HG03520 (cell line): ENCODE measurements at regions not wholly inside any gene's neighbourhood (a gene's known extent, or its start where the extent isn't known, plus 50 kb on each side); places are given as distances from the start of the nearest gene placed in this dataset.

ENCODE experiments used
- ATAC-seq: cut with Tn5 transposase; IDR thresholded peaks from one replicate; pipeline ENCODE4 v1.9.1; 2021; ENCODE audit warnings: mild to moderate bottlenecking, moderate library complexity; ENCODE audit not compliant: unreplicated experiment

DNA sequence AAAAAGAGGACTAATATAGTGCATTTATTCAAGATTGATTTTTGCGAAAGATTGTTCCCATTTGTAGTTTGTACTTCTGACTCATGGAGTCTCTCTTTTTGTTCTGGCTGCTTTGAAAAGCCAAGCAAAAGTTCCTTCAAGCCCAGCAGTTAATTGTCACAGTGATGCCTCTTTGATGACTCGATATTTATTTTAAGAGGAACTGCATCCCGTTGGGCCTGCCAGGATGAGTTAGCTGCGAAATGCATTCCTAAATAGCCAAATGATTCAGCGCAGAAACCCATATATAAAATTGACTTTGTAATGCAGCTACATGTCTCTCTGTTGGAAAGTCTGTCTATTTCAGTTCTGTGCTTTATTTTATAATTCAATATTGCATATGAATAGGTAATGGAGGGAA, 295.1 kb downstream of the GBA3 start:
- no peak for ATAC-seq

DNA sequence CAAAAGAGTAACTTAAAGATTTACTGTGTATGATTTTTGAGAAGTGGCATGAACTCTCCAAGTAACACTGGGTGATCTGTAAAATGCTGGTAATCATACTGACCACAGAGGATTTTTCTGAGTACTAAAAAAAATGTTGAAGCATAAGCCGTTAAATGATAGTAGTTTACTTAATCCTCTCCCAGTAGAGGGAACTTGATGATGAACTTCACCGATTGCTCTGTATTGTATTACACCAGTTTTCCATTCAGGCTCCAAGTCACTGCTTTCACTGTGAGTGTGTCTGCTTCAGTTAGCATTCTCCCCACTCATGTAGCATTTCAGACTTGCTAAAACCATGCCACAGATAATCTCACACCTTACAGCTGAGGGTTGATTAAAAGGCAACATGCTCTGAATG, 294.1 kb downstream of the GBA3 start:
- no peak for ATAC-seq

DNA sequence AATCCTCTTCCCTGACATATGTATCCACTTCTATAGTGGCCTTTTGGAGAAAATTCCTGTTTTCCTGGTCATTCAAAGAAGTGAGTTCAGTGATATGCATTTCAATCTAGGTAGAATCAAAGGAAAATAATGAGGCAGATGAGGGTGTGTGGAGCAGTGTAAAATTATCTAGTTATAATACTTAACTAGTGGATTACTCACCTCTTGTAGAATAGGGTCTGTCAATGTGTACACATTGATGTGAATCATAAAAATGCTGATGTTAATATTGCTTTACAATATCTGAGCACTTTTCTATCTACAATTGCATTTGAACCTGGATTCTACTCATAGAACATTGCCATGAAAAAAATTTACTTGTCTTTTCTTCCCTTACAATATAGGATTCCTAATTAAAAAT, 293.5 kb downstream of the GBA3 start:
- ATAC-seq: no peak

DNA sequence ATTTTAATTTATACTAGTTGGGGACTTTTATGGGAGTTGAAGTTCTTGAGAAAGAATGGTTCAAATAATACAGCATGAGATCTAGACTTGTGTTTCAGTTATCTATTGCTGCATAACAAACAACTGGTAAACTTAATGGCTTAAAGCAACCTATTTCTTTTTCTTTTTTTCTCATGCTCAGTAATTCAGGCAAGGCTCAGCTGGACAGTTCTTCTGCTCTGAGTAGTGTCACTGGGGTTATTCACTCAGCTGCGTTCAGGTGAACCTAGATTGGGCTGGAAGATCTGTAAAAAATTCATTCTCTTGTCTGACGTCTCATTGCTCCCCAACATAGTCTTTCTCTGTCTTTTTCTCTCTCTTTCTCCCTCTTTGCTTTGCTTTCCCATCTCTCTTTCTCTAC, 291.7 kb downstream of the GBA3 start:
- ATAC-seq: no peak

DNA sequence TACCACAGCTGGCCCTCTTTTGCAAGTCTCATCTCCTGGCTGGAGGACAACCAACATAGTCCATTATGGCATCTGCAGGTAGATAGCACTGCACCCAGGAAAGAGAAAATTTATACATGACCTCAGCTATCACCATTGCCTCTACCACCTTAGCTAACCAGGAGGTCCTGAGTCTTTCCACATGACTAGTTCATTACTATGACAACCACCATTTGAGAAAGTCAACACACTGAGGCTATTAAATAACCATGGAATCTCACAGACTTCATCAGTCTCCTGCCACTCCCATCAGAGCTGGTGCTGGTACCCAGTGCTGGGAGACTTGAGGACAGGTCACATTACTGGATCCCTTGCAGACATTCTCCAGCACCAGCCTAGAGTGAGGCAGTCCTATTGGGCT, 285.9 kb downstream of the GBA3 start:
- no peak for ATAC-seq

DNA sequence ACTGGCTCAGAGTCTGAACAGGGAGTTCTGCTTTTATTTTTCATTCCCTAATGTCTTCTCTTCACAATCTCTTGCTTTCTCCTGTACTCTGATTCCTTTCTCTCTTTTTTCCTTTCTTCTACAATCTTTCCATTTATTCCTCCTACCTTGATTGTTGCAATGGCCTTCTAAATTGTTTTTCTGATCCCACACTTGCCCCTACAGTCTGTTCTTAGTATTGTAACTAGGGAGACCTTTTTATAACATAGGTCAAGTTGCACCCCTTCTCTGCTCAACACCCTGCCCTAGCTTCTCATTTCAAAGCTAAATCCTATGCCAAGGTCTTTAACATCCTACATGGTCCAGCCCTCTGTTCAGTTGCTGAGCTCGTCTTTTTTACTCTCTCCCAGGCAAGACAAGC, 277.9 kb downstream of the GBA3 start:
- ATAC-seq: no peak

DNA sequence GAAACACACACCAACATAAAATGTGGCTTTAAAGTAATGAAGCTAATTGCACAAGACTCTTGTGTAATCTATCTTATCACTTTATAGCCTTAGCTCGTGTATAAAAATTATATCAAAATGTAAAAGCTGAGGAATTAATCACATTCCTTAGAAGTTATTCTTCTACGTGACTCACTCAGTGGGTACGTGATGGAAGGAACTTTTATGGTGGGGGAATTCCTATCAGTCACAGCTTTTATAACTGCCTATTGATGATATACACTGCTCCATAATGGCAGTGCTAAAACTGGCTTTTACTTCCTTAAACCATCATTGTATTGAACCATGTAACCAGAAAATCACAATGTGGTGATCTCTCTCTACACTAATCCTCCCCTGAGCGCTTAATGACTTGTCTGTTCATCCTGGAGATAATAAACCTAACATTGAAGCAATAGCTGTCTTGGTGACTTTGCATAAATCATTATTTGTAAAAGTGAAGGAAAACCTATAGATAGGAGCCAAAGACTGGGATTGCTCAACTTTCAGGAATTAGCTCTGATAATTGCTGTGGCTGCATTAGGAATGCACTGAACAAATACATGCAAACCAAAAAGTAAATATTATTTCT, 276.7 kb downstream of the GBA3 start:
- no peak for ATAC-seq

DNA sequence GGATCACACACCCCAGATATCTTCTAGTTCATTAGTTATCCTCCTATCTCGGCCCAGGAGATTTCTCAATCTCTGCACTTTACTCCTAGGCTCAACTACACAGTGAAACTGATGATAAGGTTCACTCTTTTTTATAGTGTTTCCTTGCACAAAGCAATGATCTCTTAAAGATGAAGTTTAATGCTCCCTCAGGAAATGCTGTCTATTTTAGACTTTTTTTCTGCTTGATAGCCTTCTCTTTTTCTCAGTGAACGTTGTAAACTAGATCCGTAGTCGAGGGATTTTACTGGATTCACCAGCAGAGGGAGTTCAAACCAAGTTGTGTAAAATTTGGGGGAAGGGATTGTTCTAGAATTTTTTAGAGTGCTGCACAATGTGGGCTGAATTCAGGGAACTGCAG, 269.6 kb downstream of the GBA3 start:
- no peak for ATAC-seq

DNA sequence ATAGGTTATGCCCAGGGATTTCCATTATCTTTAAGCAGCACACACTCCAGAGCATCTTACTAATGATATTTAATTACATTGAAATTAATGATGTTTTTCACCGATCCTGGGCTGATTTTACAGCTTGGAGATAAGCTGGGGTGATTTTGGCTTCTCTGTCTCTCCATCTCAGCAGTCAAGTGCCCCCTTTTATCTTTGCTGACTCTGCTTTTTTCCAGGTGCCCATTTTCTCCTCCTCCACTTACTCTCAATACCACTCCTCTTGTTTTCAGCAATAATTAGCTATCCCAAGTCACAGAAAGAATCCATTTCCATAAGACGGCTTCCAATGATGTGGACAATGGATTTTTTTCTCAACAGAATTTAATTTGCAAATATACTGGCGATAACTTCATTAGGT, 266.7 kb downstream of the GBA3 start:
- no peak for ATAC-seq

DNA sequence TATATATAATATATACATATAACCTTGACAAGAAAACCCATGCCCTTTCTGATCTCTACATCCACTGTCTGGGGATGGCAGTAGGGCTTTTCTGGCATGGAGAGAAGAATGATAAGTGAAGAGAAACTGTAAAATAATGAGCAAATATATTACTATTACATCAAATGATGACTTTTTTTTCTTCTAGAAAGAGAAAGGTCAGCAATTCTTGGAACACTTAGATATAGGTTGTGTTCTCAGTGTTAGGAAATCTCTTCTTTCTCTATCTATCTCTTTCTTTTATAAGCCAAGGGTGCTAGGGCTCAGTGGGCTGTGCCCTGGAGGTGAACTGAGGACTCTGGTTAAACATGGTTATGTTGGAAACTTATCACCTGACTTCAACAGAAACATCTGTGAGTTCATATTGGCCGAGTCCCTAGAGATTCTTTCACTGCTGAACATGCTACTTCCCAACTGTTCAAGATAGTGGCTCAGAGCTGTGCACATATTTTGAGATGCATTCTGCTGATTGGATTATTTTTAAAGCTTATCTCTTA, 265.1 kb downstream of the GBA3 start:
- no peak for ATAC-seq

DNA sequence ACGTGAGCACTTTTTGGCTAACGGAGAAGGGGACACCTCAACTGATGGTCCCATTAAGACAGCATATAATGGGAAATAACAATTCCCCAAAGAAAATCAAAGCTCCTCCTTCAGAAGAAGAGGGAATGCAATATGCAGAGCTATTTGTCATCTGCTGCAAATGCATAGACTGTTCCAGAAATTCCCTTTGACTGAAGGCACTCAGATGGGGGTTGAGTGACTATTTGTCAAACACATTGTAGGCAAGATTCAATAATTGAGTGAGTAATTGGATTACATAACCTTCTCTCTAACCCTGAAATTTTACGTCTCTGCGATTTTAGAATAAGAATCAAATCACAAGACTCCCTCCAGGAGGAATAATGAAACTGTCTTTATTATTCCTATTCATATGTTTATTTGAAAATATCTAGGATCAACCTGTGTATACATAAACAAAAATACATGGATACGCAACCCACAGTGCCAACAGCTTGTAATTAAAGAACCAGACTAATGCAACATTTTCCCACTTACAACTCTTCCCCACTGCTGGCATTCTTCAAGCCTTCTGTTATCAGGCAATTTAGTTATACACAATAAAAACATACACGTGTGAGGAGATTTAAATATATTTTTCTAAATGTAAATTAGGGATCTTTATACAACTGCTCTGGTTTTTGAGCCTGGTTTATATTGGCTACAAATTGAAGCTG, 256.6 kb downstream of the GBA3 start:
- ATAC-seq: no peak

DNA sequence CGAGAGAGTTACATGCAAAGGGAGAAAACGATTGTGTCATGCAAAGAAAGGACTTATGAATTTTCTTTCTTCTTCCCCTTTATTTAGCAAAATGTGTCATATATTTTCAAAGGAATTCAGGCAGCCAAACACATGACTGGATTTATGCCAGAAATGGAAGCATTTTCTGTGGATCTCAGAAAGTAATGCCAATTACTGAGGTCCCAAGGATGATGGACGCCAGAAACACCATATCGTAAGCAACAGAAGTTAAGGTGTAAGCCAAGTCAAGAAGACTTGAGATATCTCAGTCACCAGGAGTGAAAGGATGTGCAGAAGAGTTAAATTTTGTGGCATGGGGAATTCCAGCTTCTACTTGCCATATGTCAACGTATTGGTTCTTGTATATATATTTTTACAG, 255.1 kb downstream of the GBA3 start:
- ATAC-seq: no peak

DNA sequence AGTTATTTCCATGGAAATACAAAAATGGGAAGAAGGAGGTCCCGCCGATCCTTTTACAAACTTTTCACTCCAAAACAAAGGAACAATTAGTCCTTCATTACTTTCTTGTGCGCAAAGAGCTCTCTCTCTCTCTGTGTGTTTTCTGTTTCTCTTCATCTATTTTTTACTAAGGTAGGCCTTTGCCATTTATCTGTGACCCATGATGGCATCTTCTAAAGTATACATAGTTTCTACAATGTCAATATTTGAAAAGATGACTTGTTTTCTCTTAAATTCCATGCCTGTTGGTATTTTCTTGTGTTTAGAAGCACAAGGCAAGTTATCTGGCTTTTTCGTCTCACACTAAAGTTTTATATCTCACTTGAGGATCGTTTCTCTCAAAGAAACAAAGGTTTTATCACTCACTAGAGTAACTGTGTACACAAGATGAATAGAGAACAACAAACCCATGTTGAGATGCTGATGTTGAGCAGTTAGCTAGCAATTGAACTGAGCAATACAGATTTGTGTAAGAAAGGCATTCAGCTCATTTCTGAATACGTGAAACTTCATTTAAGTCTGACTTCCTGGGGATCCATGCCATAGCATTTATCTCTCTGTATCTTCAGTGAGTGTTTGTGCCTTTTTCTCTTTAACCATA, 250.3 kb downstream of the GBA3 start:
- ATAC-seq: no peak

DNA sequence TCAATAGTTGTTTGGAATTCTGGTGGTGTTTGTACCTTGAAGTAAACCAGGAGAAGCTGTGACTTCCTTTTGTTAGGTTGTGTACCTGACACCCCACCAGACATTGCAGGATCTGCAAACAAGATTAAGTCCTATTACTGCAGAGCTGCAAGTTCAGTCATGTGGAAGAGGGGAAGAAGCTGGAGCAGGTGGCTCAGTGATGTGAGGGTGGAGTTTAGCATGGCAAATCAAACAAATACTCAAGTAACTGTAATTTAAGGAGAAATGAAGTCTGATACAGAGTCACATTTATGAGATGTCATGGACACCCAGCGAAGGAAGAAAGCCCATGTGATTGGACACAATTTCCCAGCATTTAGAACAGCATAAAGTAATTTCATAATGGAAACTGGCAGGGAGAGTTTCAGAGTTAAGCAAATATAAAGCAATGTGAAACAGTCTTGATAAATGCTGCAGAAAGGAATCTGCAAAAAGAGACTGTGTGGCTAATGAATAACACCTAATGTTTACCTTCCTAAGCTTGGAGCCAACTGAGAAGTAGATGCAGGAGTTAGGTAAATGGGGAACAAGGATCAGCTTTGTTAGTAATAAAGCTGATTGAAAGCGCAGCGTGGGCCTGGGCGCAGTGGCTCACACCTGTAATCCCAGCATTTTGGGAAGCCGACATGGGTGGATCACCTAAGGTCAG, 249.1 kb downstream of the GBA3 start:
- ATAC-seq: no peak

DNA sequence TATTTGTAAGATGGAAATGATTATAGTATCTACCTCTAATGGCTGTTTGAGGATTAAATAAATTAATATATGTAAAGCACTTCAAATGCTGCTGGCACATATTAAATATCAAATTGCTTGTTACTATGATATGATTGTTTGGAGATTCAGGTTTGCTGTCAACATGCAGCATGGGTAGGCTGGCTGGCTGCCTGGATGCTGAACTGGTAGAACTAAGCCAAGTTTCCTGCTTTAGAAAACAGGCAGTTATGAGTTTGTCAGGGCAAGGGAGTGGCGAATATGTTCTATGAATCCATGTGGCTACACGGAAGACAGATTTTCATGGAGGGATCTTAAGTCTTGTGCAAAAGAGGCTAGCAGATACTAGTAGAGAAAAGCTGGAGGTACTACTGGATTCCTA, 239.6 kb downstream of the GBA3 start:
- no peak for ATAC-seq

DNA sequence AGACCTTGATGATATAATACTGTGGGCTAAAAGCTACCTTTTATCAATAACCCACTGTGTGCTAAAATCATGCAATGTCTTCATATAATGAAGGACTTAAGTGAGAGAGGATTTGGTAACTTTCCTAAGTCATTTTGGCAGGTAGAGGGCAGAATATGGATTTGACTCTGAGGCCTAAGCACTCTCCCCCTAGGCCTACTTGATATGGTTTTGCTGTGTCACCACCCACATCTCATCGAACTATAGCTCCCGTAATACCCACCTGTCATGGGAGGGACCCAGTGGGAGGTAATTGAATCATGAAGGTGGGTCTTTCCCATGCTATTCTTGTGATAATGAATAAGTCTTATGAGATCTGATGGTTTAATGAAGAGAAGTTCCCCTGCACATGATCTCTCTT, 229.7 kb downstream of the GBA3 start:
- no peak for ATAC-seq

DNA sequence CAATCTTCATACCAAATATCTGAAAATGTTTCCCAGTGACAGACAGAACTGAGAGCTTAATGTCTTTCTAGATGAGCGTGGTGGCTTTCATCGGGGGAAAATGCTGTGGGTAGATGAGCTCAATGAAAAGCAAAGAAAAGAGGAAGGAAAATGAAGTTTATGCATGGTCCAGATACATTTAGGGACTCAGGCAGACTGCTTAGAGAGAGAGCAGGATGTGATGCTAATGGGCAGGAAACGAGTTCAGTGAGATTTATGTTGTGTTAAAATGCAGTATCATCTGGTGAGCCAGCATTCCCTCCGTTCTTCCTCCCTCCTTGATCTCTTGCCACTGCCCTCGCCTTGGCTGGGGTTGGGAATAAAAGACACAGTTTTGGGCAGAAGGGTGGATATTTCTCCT, 229.2 kb downstream of the GBA3 start:
- ATAC-seq: no peak

DNA sequence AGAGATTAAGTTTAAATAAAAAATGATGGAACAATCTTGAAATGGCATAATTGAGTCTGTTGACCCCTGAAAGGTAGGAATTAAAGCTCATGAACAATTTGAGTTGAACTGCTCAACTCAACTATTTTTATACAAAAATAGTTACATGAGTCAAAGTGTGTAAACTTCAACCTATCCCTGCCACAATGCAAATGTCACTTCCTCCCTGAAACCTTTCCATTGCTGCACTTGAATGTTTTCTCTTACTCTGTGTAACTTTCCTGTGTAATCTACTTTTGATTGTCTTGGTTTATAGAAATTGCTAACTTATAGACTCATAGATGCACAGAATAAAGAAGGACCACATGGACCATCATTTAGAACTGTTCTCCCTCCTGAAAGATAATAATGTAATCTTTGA, 218.5 kb downstream of the GBA3 start:
- ATAC-seq: no peak

DNA sequence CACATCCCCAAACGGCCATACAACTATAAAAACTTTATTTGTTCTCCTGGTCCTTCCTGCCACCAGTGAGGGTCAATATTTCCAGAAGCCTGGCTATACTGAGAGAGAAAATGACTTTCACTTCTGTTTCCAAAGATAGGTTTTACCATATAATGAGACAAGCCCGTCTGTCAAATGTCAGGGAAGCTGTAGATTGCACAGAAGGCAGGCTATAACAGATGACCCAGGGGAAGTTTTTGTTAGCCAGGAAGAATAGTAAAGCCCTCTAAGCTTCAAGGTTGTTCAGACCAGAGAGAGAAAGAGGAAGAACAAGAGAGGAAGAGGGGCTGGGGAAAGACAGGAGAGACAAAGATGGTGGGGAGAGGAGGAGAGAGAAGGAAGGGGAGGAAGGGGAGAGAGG, 217.5 kb downstream of the GBA3 start:
- ATAC-seq: no peak

DNA sequence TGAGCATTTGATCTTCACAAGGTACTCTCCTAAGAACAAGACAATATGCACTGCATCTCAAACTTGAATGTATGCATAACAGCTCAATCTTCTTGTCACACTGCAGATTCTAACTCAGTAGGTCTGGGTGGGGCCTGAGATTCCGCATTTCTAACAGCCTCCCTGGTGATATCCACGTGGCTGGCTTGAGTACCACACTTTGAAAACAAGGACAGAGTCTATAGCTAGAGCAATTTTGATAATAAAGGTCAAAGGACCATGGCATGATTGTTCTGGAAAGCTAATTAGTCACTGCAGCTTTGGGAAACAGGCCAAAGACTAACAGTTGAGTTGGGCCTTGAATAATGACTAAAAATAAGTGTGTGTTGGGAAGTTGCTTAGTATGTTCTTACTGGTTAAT, 213.3 kb downstream of the GBA3 start:
- ATAC-seq: no peak

DNA sequence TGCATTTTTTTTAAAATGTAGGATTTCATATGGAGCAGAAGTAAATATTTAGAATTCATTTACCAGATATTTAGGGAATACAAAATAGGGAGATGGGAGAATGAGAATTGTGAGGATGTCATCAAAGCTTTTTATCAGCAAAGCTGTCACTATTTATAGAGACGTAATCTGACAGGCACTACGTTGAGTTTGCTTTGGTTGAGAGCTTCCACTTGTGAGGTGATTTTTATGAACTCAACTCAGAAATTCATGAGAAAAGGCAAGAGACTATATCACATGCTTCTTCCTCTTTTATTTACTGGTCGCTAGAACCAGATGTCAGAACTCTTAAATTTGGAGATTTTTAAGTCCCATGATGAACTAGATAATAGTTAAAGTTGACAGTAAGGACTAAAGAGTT, 211.2 kb downstream of the GBA3 start:
- no peak for ATAC-seq

DNA sequence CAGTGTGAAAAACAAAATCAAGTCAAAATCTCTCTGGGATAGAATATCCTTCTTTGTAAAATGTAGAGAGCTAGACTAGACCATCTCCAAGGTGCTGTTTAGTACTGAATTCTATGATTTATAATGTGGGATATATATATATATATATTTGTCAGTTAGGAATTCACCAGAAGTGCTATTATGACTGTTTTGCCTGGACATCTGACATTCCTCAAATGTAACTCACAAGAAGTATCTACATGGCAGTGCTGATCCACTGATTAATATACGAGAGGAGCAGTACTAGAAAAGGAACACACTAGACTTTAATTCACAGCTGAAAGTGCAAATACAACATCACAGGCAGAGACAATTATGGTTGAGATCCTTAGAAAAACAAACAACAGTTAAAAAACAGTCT, 208.9 kb downstream of the GBA3 start:
- ATAC-seq: no peak
